Thyroid gland (tissue), 4 donors: ENCODE measurements at regions not wholly inside any gene's neighbourhood (a gene's known extent, or its start where the extent isn't known, plus 50 kb on each side); places are given as distances from the start of the nearest gene placed in this dataset.

Source experiments
- CTCF ChIP-seq, 6 experiments: fragments of 200-600 bp in 3 of 6; fragments of 450-650 bp in 3 of 6; sonication (generic) in 3 of 6; IDR thresholded peaks; one replicate each; pipeline ENCODE4 v1.5.1; 2016 to 2019; ENCODE audit warnings: antibody characterized with exemption in 6 of 6, mild to moderate bottlenecking in 2 of 6, inconsistent platforms in 1 of 6, moderate library complexity in 1 of 6
- POLR2A ChIP-seq, 2 donors: fragments of 450-650 bp; IDR thresholded peaks; one replicate each; pipeline ENCODE4 v1.6.1; 2017; ENCODE audit warnings: antibody characterized with exemption in 2 of 2, mild to moderate bottlenecking in 2 of 2, moderate library complexity in 1 of 2

GRCh38 chr9:115382865-115383264 is 264.9 kb upstream of the TNC start:
- TF ChIP-seq CTCF (IDR thresholded peaks at IDR 0.05) (no peak), POLR2A (IDR thresholded peaks at IDR 0.05) (no peak)
